T follicular helper cell (primary cell): ENCODE measurements at regions not wholly inside any gene's neighbourhood (a gene's known extent, or its start where the extent isn't known, plus 50 kb on each side); places are given as distances from the start of the nearest gene placed in this dataset.
"Not testable (repeated sequence)": the region's sequence is repeated elsewhere in the genome, so short reads cannot be mapped to it uniquely, and the experiment has no call there.

Experiments
- DNase-seq: peaks from one replicate; pipeline ENCODE4 v3.0.0-alpha.2; 2020; ENCODE audit warnings: low read depth

DNA sequence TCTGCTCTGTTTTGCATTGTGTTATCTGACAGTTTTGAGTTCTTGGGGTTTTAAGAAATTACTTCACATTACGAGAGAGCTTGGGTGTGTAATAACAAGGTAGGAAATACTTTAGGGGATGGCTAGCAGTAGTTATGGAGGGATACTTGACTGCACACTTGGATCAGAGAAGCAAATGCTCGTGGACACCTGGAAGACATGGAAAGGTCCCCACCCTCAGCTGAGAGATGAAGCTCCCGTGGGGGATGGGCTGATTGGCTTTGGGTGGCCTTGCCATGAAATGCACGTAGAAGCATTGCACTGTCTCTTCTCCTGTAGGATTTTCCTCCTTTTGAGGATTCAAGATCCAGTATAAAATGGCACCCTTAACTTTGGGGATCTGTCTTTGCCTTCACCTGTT is 61.5 kb upstream of the UNC93A start:
- DNase-seq, result no peak

DNA sequence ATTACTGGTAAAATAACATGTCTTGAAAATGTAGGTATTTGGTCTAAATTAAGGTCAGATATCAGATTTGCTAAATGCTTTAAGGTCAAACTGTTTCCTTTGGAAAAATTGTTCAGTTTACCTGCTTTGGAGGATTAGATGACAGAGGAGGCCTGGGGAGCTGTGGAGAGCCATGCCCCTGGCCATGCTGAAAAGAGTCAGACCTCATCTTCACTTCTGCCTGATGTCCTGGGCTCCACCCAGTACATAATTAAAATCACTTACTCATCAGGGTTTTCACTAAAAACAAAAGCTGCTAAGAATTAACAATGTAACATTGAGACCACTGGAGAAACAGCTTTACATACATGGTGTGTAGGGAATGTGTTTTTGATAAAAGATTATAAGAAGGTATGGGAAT is 60.8 kb upstream of the UNC93A start:
- DNase-seq, result no peak

DNA sequence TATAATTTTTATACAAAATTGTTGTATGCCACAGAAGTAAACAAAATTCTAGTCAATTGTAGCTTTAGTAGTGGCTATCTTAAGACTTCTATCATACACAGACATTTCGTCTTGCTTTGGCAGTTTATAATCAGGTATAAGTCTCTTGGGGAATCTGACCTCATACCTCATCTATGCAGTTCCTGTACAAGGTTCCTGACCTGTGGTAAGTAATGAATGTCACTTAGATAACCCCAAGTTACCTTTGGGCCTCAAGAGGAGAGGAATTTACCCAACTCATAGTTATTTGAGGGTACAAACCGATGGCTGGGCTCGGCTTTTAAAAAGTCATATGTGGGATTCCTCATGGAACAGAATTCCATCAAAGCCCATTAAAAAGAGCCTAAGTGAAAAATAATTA is 58.8 kb upstream of the UNC93A start:
- DNase-seq, result no peak

GRCh38 chr6:167233490-167233889 is 57.6 kb upstream of the UNC93A start:
- DNase-seq, result no peak

DNA sequence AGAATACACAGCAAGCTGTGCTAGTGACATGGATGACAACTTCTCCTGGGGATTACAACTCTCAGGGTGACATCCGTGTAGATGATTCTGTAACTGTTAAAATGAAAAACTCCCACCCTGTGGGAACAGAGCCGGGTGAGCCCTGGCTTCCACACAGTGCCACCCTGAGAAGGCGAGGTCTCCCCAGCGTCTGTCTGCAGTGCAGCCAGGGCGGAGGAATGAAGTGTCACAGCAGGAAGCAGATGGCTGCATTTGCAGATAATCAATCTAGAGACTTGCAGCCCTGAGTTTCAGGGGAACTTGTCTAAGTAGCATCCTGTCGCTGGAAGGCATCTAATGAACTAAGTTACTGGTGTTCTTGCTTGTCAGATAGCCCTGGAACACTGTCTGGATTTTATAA is 56.5 kb upstream of the UNC93A start:
- not testable (repeated sequence) for DNase-seq

DNA sequence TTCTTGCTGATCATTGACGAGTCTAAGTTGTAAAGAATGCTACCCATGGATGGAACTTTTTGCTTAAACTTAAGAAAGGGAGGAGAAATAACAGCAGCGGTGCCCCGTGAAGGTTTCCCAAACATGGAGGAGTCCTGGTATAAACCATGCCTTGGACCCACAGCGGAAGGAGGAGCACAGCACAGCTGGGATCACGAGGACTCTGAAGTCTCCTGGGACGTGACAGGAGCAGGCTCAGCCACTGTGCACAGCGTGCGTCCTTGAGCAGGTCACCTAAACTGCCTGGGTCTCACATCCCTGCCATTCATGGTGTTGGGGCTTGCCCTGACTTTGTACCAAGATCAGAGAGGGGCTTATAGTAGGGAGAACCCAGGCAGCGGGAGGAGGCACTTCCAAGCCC is 56.1 kb upstream of the UNC93A start:
- DNase-seq, result no peak

GRCh38 chr6:167235421-167236238 is 55.5 kb upstream of the UNC93A start:
- no peak for DNase-seq

DNA sequence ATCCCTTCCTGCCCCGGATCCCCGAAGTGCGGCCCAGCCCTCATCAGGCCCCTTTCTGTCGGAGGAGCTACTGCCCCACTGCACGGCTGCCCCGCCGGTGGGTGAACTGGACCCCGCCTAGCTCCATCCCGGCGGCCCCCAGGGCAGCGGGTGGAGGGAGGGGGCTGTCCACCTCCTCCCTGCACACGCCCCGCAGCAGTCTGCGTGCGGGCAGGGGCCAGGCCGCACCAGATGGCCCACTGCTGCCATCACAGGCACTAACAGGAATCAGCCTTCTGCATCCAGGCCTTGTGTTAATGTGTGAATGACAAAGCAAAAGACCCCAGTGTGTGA is 54.9 kb upstream of the UNC93A start:
- DNase-seq, result no peak

DNA sequence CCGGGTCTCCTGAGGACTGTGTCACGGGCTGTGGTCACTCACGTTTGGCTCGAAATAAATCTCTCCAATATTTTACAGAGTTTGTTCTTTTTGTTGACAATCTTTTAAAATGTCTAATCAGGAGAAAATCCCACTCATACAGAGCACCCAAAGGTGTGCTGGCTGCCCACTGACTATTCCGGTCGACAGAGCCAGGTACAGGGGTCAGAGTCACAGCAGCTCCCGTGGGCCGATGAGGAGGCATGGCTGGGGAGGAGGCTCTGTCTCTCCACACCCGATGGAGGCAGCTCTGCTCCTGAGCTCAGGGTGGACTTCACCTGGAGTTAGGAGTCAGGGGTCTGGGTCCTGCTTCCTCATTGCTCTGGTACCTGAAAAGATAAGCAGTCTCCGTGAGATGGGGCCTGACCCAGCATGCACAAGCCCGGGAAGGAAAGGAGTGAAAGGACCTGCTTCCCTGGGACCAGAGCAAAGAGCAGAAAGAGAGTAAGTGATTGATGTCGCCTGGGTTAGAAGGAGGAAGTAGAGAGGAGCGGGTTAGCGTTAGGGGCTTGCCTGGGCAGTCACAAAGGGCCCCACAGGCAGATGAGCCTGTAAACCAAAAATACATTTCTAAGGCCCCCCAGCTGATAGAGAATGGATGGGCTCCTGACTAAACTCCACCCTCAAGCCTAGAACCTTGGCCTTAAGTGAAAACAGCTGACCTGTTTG is 53.5 kb upstream of the UNC93A start:
- DNase-seq, result no peak

DNA sequence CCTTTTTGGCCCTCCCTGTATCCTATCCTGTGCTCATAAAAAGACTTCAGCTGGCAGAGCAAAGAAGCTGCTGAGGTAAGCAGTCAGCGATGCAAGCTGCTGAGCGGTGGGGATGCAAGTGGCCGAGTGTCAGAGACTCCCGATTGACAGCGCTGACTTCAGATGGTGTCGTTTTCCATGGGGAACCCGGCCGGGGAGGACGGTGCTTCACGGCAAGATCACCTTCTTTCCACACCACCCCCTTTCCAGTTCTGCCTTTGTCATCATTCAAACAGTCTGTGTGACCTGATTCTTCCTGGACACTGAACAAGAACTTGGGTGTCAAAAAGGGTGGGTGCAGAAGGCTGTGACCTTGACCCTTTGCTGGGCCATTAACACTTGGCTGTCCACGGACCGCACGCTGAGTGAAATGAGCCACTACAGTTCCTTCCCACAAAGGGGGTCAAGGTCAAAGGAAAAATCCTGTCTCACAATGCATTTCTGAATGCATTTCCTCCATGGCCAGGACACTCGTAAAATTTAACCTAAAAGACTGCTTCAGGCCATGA is 52.9 kb upstream of the UNC93A start:
- no peak for DNase-seq

DNA sequence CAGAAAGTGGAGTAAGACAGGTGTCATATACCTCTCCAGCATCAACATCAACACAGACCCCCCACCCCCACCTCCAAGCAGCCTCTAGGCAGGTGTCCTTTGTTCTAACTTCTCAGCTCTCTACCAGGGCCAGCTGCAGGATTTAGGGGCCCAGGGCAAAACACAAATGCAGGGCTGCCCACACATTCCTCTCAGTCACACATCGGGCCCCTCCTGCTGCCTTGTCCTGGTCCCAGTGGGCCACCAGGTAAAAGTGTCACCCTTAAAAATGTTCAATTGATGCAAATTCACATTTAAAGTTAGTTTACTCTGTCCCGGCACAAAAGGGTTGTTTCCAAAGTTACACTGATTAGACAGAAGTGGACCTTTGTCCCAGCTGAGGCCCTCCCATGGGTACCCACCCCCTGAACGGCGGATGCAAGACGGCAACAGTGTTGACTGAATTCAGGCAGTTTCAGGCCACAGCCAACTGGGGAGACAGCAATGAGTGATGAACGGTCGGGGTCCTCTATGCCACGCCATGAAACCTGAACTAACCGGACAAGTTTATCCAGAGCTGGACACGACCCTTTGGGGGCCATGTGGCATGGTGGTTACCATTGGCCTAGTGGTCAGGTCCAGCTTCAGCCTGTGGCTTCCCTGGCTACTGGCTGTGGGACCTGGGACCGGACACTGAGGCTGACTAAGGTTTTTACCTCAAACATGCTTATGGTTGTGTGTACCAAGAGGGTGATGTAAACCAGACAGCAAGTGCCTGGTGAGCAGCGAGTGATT is 52.2 kb upstream of the UNC93A start:
- DNase-seq, result no peak

DNA sequence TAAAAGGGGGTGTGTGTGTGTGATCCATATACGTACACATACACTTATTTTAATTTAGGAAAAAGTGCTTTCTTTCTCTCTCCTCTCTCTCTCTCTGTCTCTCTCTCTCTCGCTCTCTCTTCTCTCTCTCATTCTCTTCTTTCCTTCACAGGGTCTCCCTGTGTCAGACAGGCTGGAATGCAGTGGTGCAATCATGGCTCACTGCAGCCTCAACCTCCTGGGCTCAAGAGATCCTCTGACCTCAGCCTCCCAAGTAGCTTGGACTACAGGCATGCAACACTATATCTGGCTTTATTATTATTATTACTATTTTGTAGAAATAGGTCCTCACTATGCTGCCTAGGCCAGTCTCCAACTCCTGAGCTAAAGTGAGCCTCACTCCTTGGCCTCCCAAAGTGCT is 51.6 kb upstream of the UNC93A start:
- not testable (repeated sequence) for DNase-seq

DNA sequence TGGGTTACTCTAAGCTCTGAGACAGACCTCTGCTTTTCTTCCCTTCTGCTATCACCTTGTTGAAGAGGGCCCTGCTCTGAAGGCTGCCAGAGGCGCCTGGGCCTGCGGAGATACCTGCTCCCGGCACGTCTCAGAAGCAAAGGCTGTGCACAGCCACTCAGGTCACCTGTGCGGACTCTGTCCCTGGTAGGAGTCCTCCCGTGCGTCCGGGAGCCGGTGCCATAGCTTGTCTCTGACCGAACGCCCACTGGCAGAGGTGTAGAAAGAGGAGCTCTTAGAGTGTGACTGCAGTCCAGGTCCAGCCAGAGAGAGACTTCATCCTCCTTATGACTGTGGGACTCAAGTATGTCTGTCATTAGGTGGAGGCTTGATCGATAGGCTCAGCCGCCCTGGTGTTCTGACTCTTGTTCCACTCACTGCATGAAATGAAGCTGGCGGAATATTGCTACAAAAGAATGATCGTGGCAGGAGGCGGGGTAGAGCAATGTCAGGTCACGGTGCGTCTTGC is 51.0 kb upstream of the UNC93A start:
- no peak for DNase-seq
